ENCODE measurements at regions not wholly inside any gene's neighbourhood (a gene's known extent, or its start where the extent isn't known, plus 50 kb on each side); places are given as distances from the start of the nearest gene placed in this dataset.

GRCh38 chr15:48038221-48038620 lies 82.6 kb upstream of the SLC24A5 start:
- no peak for TF ChIP-seq EZH2 (IDR thresholded peaks at IDR 0.05; ENCODE audit: borderline replicate concordance, low read depth, low read length, severe bottlenecking)
- TF ChIP-seq, protein P1, sequence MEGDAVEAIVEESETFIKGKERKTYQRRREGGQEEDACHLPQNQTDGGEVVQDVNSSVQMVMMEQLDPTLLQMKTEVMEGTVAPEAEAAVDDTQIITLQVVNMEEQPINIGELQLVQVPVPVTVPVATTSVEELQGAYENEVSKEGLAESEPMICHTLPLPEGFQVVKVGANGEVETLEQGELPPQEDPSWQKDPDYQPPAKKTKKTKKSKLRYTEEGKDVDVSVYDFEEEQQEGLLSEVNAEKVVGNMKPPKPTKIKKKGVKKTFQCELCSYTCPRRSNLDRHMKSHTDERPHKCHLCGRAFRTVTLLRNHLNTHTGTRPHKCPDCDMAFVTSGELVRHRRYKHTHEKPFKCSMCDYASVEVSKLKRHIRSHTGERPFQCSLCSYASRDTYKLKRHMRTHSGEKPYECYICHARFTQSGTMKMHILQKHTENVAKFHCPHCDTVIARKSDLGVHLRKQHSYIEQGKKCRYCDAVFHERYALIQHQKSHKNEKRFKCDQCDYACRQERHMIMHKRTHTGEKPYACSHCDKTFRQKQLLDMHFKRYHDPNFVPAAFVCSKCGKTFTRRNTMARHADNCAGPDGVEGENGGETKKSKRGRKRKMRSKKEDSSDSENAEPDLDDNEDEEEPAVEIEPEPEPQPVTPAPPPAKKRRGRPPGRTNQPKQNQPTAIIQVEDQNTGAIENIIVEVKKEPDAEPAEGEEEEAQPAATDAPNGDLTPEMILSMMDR (IDR thresholded peaks at IDR 0.05; ENCODE audit: borderline replicate concordance, extremely low read depth, low read length, poor library complexity, severe bottlenecking) = no peak

All from DND-41 (cell line).